CD4-positive, alpha-beta T cell treated with Interleukin-21 for 1 hour (primary cell): ENCODE measurements at regions not wholly inside any gene's neighbourhood (a gene's known extent, or its start where the extent isn't known, plus 50 kb on each side); places are given as distances from the start of the nearest gene placed in this dataset.
"Not testable (repeated sequence)": the region's sequence is repeated elsewhere in the genome, so short reads cannot be mapped to it uniquely, and the experiment has no call there.

ENCODE experiments used
- DNase-seq: peaks from one replicate; pipeline ENCODE4 v3.0.0-alpha.2; 2020

DNA sequence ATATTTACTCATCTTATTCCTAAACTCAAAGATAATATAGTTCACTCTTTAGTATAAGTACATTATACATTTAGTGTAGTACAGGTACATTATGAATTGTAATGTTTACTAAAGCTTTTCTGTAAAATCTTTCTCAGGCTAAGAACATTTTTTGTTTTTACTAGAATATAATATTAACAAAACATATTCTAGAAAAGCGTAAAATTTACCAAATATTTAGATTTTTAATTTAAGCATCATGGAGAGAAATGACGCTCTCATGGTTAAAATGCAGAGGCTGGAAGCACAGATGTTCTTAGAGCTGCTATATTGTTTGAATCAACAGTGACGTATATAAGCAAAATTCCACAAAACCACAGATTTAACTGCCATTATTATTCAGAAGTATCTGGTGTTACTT is 54.7 kb upstream of the NBPF15 start:
- DNase-seq: not testable (repeated sequence)

DNA sequence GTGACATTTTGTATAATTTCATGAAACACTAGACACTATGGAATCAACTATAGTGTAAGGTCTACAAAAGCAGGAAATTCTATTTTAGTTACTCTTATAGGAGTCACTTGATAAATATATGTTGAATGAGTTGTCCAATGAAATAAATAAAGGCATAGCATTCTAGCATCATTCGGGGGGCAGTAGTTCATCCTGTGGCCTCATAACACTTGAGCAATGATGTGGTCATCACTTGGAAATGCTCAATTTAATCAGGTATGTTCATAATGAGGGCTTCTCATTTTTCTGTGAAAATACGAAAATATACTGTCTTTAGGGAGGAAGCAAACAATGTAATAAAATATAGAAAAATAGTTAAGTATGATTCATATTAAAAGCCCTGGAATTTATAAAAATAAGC is 55.4 kb upstream of the NBPF15 start:
- DNase-seq: not testable (repeated sequence)

- DNase-seq: not testable (repeated sequence)
Measured at GRCh38 chr1:144518439-144518838, 57.0 kb upstream of the NBPF15 start.

DNA sequence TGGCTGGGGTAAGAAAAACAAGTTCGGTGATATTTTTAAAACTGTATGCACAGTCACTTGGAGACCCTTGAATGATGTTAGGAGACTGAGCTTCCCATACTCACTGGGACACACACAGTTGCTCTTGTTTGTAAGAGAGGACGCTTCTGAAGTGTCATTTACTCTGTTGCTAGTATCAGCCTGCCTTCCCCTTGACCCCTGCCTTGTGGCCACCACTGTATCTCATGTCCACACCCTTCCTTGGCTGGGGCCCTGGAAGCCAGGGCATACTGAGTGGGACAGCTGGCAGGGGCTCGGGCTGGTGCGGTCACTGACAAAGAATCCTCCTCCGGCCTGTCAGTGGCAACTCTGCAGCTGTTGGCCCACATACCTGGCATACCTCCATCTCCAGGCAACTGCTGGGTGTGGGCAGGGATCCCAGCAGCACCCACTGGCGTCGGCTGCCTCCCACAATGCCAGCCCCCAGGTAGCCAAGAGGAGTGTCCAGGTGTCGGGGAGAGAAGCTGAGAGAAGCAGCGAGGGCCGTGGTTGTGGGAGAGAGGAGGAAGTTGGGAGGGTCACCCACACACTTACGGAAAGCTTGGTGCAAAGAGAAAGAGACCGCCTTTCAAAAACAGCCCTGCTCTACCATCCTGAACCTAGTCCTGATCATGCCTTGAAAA is 58.2 kb upstream of the NBPF15 start:
- DNase-seq: not testable (repeated sequence)

GRCh38 chr1:144523661-144524407 is 62.4 kb upstream of the NBPF15 start:
- peak; percentile 79 for DNase-seq

GRCh38 chr1:144532156-144532607 is 60.5 kb upstream of the PPIAL4F start:
- peak; percentile 53 for DNase-seq

DNA sequence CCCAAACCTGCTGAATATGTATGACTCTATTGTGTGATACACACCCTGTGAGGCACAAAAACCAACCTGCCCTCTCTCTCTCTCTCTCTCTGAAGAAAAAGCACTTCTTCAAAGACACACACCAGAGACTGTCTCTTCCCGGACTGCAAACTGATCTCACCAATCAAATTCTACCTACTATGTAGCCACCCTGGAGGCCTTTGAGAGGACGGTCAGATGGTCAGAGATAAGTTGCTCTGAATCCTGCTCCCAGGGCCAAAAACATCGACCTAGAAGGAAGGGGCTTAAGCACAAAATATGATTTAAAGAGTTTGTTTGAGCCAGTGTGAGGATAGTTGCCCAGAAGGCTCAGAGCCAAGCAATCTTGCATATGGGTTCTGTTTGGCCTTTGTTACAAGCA is 59.2 kb upstream of the PPIAL4F start:
- DNase-seq: not testable (repeated sequence)

GRCh38 chr1:144534286-144534685 is 58.4 kb upstream of the PPIAL4F start:
- DNase-seq: peak; percentile 39

DNA sequence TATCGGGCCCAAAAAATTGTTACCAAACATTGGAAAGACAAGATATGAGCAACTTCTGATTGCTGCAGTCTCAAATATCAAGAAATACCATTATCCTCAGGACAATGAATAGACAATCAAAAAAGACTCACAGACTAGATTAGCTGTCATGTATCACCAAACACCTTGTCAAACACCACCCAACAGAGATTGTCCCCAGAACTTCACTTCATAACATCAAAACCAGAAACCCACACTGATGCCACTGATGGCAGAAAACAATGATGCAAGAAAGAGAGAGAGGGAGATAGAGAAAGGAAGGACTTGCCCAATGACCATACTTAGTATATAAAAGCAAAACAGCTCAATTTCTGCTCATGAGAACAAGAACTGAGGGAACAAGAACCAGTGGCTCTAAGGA is 56.0 kb upstream of the PPIAL4F start:
- DNase-seq: not testable (repeated sequence)

GRCh38 chr1:144537234-144537633 is 55.5 kb upstream of the PPIAL4F start:
- not testable (repeated sequence) for DNase-seq

DNA sequence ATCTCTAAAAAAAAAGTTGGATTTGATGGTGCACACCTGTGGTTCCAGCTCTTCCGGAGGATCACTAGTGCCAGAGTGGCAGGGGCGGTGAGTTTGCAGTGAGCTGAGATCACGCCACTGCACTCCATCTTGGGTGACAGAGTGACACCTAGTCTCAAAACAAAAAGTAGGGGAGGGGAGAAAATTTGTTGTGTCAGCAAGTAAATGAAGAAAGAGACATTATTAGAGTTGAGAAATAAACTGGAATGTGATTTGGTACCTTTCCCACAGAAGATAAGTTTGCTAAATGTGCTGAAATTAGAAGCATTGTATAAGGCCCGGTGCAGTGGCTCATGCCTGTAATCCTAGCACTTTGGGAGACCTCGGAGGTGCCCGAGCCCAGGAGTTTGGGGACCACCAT is 54.0 kb upstream of the PPIAL4F start:
- not testable (repeated sequence) for DNase-seq

DNA sequence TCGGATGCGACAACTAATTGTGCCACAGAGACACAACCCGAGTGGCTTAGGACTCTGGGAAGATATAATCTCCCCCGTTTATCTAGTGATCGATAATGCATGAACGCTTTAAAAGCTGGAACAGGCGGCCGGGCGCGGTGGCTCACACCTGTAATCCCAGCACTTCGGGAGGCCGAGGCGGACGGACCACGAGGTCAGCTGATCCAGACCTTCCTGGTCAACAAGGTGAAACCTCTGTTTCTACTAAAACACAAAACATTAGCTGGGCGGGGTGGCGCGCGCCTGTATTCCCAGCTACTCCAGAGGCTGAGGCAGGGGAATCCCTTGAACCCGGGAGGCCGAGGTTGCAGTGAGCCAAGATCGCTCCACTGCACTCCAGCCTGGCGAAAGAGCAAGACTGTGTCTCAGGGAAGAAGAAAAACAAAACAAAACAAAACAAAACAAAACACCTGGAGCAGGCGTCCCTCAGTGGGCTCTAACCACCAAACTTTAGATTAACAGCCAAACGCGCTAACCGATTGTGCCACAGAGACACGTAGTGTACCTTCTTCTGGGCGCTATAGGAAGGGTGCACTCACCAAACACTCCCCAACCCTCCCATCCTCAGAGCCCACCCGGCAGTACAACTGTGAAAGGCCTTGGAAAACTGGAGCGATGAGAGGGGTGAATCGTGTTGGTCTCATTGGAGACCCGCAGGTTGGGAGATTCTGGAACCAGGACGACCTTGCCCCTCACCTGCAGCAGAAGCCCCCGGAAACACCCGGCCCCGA is 53.3 kb upstream of the PPIAL4F start:
- DNase-seq: not testable (repeated sequence)
